GM12878 (cell line): ENCODE measurements at regions not wholly inside any gene's neighbourhood (a gene's known extent, or its start where the extent isn't known, plus 50 kb on each side); places are given as distances from the start of the nearest gene placed in this dataset.

Experiments used
- ATAC-seq: fragments of 200-7000 bp; cut with Tn5 transposase; 3 replicates; pipeline ENCODE4 v1.9.1; 2020; ENCODE audit warnings: mild to moderate bottlenecking, moderate library complexity
- BruUV-seq: library from RNA; stranded (reverse); fragments of 400-500 nt; replicated peaks from 2 replicates; lab custom pipeline; 2021; lab: Mats Ljungman, UMichigan
- CTCF ChIA-PET: fragments of 300-600 bp; sonication (Branson Sonifier 250); formaldehyde crosslinking; extraction: SDS; loops from one replicate; lab custom pipeline; 2021; ENCODE audit warnings: inconsistent platforms; lab: Yijun Ruan, JAX
- POLR2A ChIA-PET: fragments of 350-600 bp; formaldehyde crosslinking; extraction: SDS; loops from one replicate; lab custom pipeline; 2021; ENCODE audit warnings: inconsistent platforms; lab: Charles Lee
- RAD21 ChIA-PET: fragments of 300-600 bp; sonication (Branson Sonifier 250); formaldehyde crosslinking; loops from one replicate; lab custom pipeline; 2023; ENCODE audit warnings: antibody characterized with exemption; ENCODE audit not compliant: unreplicated experiment; lab: Charles Lee
- SMC1A ChIA-PET: fragments of 300-600 bp; sonication (Branson Sonifier 250); formaldehyde crosslinking; loops from one replicate; lab custom pipeline; 2023; ENCODE audit not compliant: unreplicated experiment, uncharacterized antibody; lab: Charles Lee
- DNase-seq: peaks from one replicate; pipeline ENCODE4 v3.0.0-alpha.2; 2011; ENCODE audit warnings: low read depth, low spot score
- FAIRE-seq: peaks from 3 replicates; lab custom pipeline; 2011; peaks lifted over from hg19 to GRCh38; lab: Jason Lieb, UNC
- H2AFZ ChIP-seq: 2 replicates; pipeline ENCODE4 v1.6.0; 2011; ENCODE audit warnings: low read depth, low read length, control low read depth; ENCODE audit not compliant: control insufficient read depth
- H3K27ac ChIP-seq: 2 replicates; pipeline ENCODE4 v1.5.1; 2011; ENCODE audit warnings: control low read depth; ENCODE audit not compliant: control insufficient read depth, insufficient read depth
- H3K27me3 ChIP-seq, 2 experiments: replicated peaks in 1 of 2; 2 replicates each; pipeline versions ENCODE4 v1.6.0 to v1.6.1; 2011; ENCODE audit warnings: low read length in 1 of 2; ENCODE audit not compliant: control insufficient read depth in 2 of 2, insufficient read depth in 2 of 2
- H3K36me3 ChIP-seq, 2 experiments: 2 replicates each; pipeline ENCODE4 v1.5.1; 2011; ENCODE audit warnings: low read length in 1 of 2; ENCODE audit not compliant: control insufficient read depth in 2 of 2, insufficient read depth in 2 of 2
- H3K4me1 ChIP-seq: 2 replicates; pipeline ENCODE4 v1.6.1; 2011; ENCODE audit warnings: mild to moderate bottlenecking, low read length, moderate library complexity, mixed read lengths; ENCODE audit not compliant: control insufficient read depth, insufficient read depth
- H3K4me2 ChIP-seq: 2 replicates; pipeline ENCODE4 v1.6.0; 2011; ENCODE audit warnings: control low read depth; ENCODE audit not compliant: control insufficient read depth, insufficient read depth
- H3K4me3 ChIP-seq: fragments of 200-600 bp; sonication (generic); 2 replicates; pipeline ENCODE4 v1.5.1; 2016
- H3K79me2 ChIP-seq: 2 replicates; pipeline ENCODE4 v1.6.0; 2011; ENCODE audit warnings: low read length; ENCODE audit not compliant: control insufficient read depth, insufficient read depth
- H3K9ac ChIP-seq: 2 replicates; pipeline ENCODE4 v1.8.0; 2011; ENCODE audit warnings: low read length, control low read depth, mixed read lengths; ENCODE audit not compliant: control insufficient read depth, insufficient read depth
- H3K9me3 ChIP-seq: replicated peaks from 3 replicates; pipeline ENCODE4 v1.5.1; 2011; ENCODE audit warnings: mild to moderate bottlenecking, low read length; ENCODE audit not compliant: control insufficient read depth, insufficient read depth
- H4K20me1 ChIP-seq: 2 replicates; pipeline ENCODE4 v1.6.0; 2011; ENCODE audit not compliant: control insufficient read depth, insufficient read depth
- BACH1 ChIP-seq: fragments of 450-650 bp; IDR thresholded peaks from 2 replicates; pipeline ENCODE4 v1.6.1; 2017; ENCODE audit warnings: mild to moderate bottlenecking, borderline replicate concordance
- MXI1 ChIP-seq: fragments of 150-350 bp; IDR thresholded peaks from 2 replicates; pipeline ENCODE4 v1.6.1; 2011; ENCODE audit warnings: low read depth, mild to moderate bottlenecking, inconsistent platforms, low read length, improper control_type of control experiment
- SMC3 ChIP-seq: IDR thresholded peaks from 2 replicates; pipeline ENCODE4 v1.6.1; 2011; ENCODE audit warnings: low read length, improper control_type of control experiment, borderline replicate concordance
- SREBF2 ChIP-seq: IDR thresholded peaks from 2 replicates; pipeline ENCODE4 v1.6.1; 2012; ENCODE audit warnings: mild to moderate bottlenecking, low read length
- STAT3 ChIP-seq: IDR thresholded peaks from 2 replicates; pipeline ENCODE4 v1.6.1; 2011; ENCODE audit warnings: low read depth, low read length, improper control_type of control experiment
- SUPT20H ChIP-seq: IDR thresholded peaks from 2 replicates; pipeline ENCODE4 v1.6.1; 2011; ENCODE audit warnings: low read depth, mild to moderate bottlenecking, low read length, moderate library complexity, borderline replicate concordance; ENCODE audit not compliant: control insufficient read depth
- YBX1 ChIP-seq: fragments of 450-650 bp; IDR thresholded peaks from 2 replicates; pipeline ENCODE4 v1.6.1; 2016; ENCODE audit warnings: antibody characterized with exemption
- ZNF207 ChIP-seq: fragments of 450-650 bp; IDR thresholded peaks from 2 replicates; pipeline ENCODE4 v1.6.1; 2014; ENCODE audit warnings: antibody characterized with exemption, mild to moderate bottlenecking, borderline replicate concordance
- ZNF622 ChIP-seq: fragments of 450-650 bp; IDR thresholded peaks from 2 replicates; pipeline ENCODE4 v1.6.1; 2017; ENCODE audit warnings: mild to moderate bottlenecking, inconsistent platforms
- WGBS: methylation state at CpG from one replicate; pipeline ENCODE4 v1.1.6; 2016; ENCODE audit warnings: low lambda C conversion rate; ENCODE audit not compliant: insufficient replicate concordance, insufficient coverage; ENCODE audit errors: missing lambda C conversion rate; 5-methylcytosine and 5-hydroxymethylcytosine counted together
- in situ Hi-C: fragments of 300-500 bp; cut with MboI; formaldehyde crosslinking; loops from 9 replicates; pipeline ENCODE4 v1.14.3; 2018; ENCODE audit warnings: mixed read lengths
- intact Hi-C: fragments of 100-400 bp; cut with micrococcal nuclease; formaldehyde crosslinking; loops from one replicate; pipeline ENCODE4 v1.14.2; 2022; ENCODE audit not compliant: unreplicated experiment

GRCh38 chr1:81563632-81564031, 237.1 kb upstream of the ADGRL2 start (continued):
- TF ChIP-seq MXI1 (no peak), SMC3 (no peak)

- intact Hi-C loops (no loop called here), in situ Hi-C loops (no loop called here)
- RAD21 ChIA-PET = no interaction called here
- no peak for TF ChIP-seq STAT3
- TF ChIP-seq SUPT20H = no peak
- TF ChIP-seq ZNF622 = no peak
- no peak for TF ChIP-seq SREBF2
- TF ChIP-seq BACH1 = no peak
- no peak for TF ChIP-seq MXI1
- no peak for TF ChIP-seq YBX1
- no peak for TF ChIP-seq ZNF207
- no peak overlapping the region for H3K4me2 ChIP-seq
- no peaks in the 10 kb centered on the region for H3K79me2 ChIP-seq
- no peaks in the 10 kb centered on the region for H3K27me3 ChIP-seq
- no peak overlapping the region for H3K9ac ChIP-seq
- FAIRE-seq = no peak
- 17% methylated on average over 3 of the region's 3 CpGs for WGBS
- no peak for DNase-seq
- ATAC-seq = no peak
- no peaks in the 10 kb centered on the region for H4K20me1 ChIP-seq
- SMC1A ChIA-PET = interaction anchor here (0.6 to 7.1 kb wide), 3 partner anchors 10 to 283 kb away, joined by 3 to 28 read pairs (median 7); no protein-coding TSS in a partner anchor
- no peak overlapping the region for H3K4me3 ChIP-seq
- POLR2A ChIA-PET = no interaction called here
- H3K27ac ChIP-seq = no peak overlapping the region
- H3K36me3 ChIP-seq = no peaks in the 10 kb centered on the region
- no peaks in the 10 kb centered on the region for H3K4me1 ChIP-seq
- no peak overlapping the region for H2AFZ ChIP-seq
- no TSS peak for BruUV-seq
- CTCF ChIA-PET = interaction anchor here (0.9 to 1.6 kb wide), 3 partner anchors 9 to 14 kb away, joined by 3 to 4 read pairs (median 4); no protein-coding TSS in a partner anchor
- H3K9me3 ChIP-seq = no peaks in the 10 kb centered on the region
Measured at GRCh38 chr1:81562934-81563333, 237.8 kb upstream of the ADGRL2 start.
